ENCODE measurements at regions not wholly inside any gene's neighbourhood (a gene's known extent, or its start where the extent isn't known, plus 50 kb on each side); places are given as distances from the start of the nearest gene placed in this dataset.
"Not testable (repeated sequence)": the region's sequence is repeated elsewhere in the genome, so short reads cannot be mapped to it uniquely, and the experiment has no call there.

DNA sequence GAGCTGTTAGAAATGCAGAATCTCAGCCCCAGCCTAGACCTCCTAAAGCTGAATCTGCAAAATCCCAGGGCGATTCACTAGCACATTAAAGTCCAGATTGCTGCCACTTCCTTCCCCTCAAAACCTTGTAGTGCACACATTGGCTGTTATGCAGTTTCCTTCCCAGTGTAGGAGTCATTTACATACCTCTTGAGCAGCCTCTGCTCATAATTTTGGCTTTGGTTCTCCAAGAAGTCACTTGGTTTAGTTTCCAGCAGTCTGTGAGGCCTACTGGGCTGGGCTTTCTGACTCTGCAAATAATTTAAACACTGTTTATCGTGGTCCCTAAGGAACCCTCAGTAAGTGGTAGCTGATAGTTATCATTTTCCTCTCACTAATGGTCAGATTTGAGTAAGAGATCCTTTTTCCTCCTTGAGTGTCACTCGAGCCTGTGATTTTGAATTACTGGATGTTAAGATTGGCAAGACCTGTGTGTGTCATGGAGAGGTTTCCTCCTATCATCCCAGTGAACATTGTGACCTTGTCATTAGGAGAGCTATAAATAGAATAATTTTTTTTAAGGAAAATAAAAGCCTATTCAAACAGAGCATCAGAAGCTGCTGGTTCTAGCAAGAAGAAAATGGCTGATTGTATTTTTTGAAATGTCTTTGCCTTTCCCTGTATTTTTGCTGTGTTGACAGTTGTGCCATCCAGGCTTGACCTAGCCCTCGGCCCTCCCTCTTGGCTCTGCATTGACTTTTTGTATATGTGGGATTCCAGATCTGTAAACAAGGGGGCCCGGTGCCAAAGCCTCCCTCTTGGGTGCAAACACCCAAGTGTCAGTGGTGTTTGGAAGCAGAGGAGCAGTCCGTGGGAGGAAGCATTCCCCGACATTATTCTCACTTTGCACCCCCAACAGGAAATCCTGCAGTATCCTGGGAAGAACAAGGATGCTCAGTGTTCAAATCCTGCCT, 134.8 kb upstream of the ANKRD28 start:
- DNase-seq, result no peak
- Histone ChIP-seq H3K27ac (ENCODE audit: low read length) (no peak overlapping the region), H3K36me3 (ENCODE audit: control insufficient read depth, insufficient read depth, low read length) (no peaks in the 10 kb centered on the region), H3K27me3 (ENCODE audit: control insufficient read depth, insufficient read depth, low read length) (no peaks in the 10 kb centered on the region), H3K4me3 (ENCODE audit: low read length) (no peak overlapping the region), H3K9me3 (ENCODE audit: control insufficient read depth, low read depth, low read length) (no peaks in the 10 kb centered on the region), H3K4me1 (ENCODE audit: control insufficient read depth, insufficient read depth, low read length) (no peaks in the 10 kb centered on the region)
- no CpG with 5 or more reads among the region's 7 CpGs for WGBS (ENCODE audit: insufficient coverage, low lambda C conversion rate)

DNA sequence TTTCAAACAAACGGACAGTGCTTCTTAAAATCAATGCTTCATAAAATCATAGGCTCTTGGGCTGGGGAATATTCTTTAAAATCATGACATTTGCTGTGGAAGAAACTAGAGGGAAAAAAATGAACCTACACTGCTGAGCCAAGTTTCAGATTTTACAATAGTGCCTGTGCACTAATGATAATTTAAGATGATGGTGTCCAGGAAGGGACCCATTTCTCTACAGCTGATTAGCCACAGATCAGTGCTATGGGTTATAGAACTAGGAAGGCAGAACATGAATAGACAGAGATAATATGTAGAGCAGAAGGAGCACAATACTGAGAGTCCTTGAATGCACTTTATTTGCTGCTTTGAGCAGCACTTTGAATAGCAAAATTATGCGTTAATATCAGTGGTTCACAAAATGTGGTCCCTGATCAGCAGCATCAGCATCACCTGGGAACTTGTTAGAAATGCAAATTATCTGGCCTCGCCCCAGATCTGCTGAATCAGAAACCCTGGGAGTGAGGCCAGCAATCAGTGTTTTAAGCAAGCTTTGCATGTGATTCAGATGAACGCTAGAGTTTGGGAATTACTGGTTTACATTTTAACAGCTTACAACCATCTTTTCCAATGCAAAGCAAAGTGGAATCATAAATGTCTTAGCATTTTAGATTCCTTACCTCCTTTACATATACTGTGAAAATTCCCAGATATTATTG, 135.8 kb upstream of the ANKRD28 start:
- DNase-seq, result no peak
- Histone ChIP-seq H3K27ac (ENCODE audit: low read length) (no peak overlapping the region), H3K9me3 (ENCODE audit: control insufficient read depth, low read depth, low read length) (no peaks in the 10 kb centered on the region), H3K4me1 (ENCODE audit: control insufficient read depth, insufficient read depth, low read length) (no peaks in the 10 kb centered on the region), H3K4me3 (ENCODE audit: low read length) (no peak overlapping the region), H3K27me3 (ENCODE audit: control insufficient read depth, insufficient read depth, low read length) (no peaks in the 10 kb centered on the region), H3K36me3 (ENCODE audit: control insufficient read depth, insufficient read depth, low read length) (no peaks in the 10 kb centered on the region)
- WGBS (ENCODE audit: insufficient coverage, low lambda C conversion rate), result no CpG with 5 or more reads among the region's 4 CpGs

DNA sequence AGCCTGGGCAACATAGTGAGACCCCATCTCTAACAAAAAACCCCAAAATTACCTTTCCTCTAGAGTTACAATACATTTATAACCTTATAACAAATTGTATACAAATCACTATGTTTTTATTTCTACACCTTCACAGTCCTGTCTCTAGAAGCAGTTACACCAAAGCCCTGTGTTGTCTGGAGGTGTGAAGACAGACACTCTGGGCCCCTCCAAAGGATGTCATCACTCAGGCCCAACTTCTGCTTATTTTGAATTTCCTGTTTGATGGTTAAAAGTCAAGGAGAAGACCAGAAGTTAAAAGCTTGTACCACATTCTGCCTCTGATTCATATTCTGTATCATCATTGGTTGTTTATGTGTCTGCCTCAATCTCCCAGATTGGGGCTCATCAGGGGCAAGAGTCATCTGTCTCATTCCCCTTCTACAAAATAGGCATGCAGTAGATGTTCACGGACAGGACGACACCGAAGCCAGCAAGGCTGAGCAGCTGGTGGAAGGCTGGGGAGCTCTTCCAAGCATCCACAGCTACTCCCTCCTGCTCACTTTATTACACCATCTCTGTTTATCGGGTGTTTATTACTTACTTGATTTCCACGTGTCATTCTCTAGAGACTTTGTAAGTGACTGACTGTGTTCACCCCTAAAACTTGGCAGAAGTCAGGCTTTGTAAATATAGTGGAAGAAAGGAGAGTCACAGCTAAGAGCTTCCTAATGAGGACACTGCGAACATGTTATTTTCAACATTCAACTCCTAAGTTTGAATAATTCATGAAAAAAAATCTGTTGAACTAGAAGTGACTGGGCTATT, 136.8 kb upstream of the ANKRD28 start:
- no peaks in the 10 kb centered on the region for H3K9me3 ChIP-seq (ENCODE audit: control insufficient read depth, low read depth, low read length)
- H3K4me3 ChIP-seq (ENCODE audit: low read length), result no peak overlapping the region
- no peaks in the 10 kb centered on the region for H3K4me1 ChIP-seq (ENCODE audit: control insufficient read depth, insufficient read depth, low read length)
- WGBS (ENCODE audit: insufficient coverage, low lambda C conversion rate), result 94% methylated on average over 3 of the region's 6 CpGs
- no peaks in the 10 kb centered on the region for H3K36me3 ChIP-seq (ENCODE audit: control insufficient read depth, insufficient read depth, low read length)
- no peak for DNase-seq
- H3K27ac ChIP-seq (ENCODE audit: low read length), result no peak overlapping the region
- H3K27me3 ChIP-seq (ENCODE audit: control insufficient read depth, insufficient read depth, low read length), result no peaks in the 10 kb centered on the region

DNA sequence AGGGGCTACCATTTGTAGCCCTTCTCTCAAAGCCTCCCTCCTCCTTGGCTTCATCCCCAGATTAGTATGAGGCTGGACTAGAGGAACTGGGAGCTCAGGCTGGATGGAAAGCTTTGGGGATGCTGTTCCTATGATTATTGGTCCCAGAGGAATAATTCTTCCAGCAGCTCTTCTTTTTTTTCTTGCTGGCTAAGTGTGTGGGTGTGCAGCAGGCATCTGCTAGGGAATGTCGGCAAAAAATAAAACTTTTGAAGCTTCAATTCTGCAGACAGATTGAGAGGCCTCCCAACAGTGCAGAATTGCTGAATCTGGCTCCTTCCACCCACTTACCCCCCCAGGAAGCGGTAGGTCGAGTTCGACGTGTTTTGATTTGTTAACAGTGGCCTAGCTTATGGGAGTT, 138.5 kb upstream of the ANKRD28 start:
- no peaks in the 10 kb centered on the region for H3K36me3 ChIP-seq (ENCODE audit: control insufficient read depth, insufficient read depth, low read length)
- no peak for DNase-seq
- no peaks in the 10 kb centered on the region for H3K27me3 ChIP-seq (ENCODE audit: control insufficient read depth, insufficient read depth, low read length)
- no peak overlapping the region for H3K4me3 ChIP-seq (ENCODE audit: low read length)
- H3K4me1 ChIP-seq (ENCODE audit: control insufficient read depth, insufficient read depth, low read length), result no peaks in the 10 kb centered on the region
- no CpG with 5 or more reads among the region's 5 CpGs for WGBS (ENCODE audit: insufficient coverage, low lambda C conversion rate)
- H3K27ac ChIP-seq (ENCODE audit: low read length), result no peak overlapping the region
- no peaks in the 10 kb centered on the region for H3K9me3 ChIP-seq (ENCODE audit: control insufficient read depth, low read depth, low read length)

DNA sequence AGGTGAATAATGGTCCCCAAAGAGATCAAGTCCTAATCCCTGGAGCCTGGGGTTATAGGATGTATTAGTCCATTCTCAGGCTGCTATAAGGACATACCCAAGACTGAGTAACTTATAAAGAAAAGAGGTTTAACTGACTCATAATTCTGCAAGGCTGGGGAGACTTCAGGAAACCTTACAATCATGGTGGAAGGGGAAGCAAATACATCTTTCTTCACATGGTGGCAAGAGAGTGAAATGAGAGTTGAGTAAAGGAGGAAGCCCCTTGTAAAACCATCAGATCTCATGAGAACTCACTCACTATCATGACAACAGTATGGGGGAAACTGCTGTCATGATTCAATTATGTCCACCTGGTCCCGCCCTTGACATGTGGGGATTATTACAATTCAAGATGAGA, 142.9 kb upstream of the ANKRD28 start:
- DNase-seq, result no peak
- no peaks in the 10 kb centered on the region for H3K9me3 ChIP-seq (ENCODE audit: control insufficient read depth, low read depth, low read length)
- no peak overlapping the region for H3K27ac ChIP-seq (ENCODE audit: low read length)
- H3K36me3 ChIP-seq (ENCODE audit: control insufficient read depth, insufficient read depth, low read length), result no peaks in the 10 kb centered on the region
- no peaks in the 10 kb centered on the region for H3K27me3 ChIP-seq (ENCODE audit: control insufficient read depth, insufficient read depth, low read length)
- H3K4me3 ChIP-seq (ENCODE audit: low read length), result no peak overlapping the region
- WGBS (ENCODE audit: insufficient coverage, low lambda C conversion rate), result no CpG with 5 or more reads among the region's 1 CpG
- H3K4me1 ChIP-seq (ENCODE audit: control insufficient read depth, insufficient read depth, low read length), result no peaks in the 10 kb centered on the region

DNA sequence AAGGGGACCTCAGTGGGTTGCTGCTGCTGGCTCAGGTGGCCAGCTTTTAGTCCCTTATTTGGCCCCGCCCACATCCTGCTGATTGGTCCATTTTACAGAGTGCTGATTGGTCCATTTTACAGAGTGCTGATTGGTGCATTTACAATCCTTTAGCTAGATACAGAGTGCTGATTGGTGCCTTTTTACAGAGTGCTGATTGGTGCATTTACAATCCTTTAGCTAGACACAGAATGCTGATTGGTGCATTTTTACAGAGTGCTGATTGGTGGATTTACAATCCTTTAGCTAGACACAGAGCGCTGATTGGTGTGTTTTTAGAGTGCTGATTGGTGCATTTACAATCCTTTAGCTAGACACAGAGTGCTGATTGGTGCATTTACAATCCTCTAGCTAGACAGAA, 143.7 kb upstream of the ANKRD28 start:
- H3K27me3 ChIP-seq (ENCODE audit: control insufficient read depth, insufficient read depth, low read length); H3K27ac ChIP-seq (ENCODE audit: low read length); H3K36me3 ChIP-seq (ENCODE audit: control insufficient read depth, insufficient read depth, low read length); H3K4me3 ChIP-seq (ENCODE audit: low read length); H3K4me1 ChIP-seq (ENCODE audit: control insufficient read depth, insufficient read depth, low read length); DNase-seq; H3K9me3 ChIP-seq (ENCODE audit: control insufficient read depth, low read depth, low read length): not testable (repeated sequence)
- WGBS (ENCODE audit: insufficient coverage, low lambda C conversion rate), result no CpG with 5 or more reads among the region's 2 CpGs

DNA sequence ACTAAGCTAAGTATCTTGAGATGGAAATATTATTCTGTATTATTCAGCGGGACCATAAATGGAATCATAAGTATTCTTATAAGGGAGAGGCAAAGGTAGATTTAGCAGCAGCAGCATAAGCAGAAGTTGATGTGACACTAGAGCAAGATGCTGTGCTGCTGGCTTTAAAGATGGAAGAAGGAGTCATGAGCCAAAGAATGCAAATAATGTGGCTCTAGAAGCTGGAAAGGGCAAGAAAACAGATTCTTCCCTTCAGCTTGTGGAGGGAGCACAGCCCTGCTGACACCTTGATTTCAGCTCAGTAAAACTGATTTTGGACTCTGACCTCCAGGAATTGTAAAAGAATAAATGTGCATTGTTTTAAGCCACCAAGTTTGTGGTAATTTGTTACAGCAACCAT, 144.2 kb upstream of the ANKRD28 start:
- H3K36me3 ChIP-seq (ENCODE audit: control insufficient read depth, insufficient read depth, low read length), result no peaks in the 10 kb centered on the region
- no peak overlapping the region for H3K4me3 ChIP-seq (ENCODE audit: low read length)
- no peaks in the 10 kb centered on the region for H3K4me1 ChIP-seq (ENCODE audit: control insufficient read depth, insufficient read depth, low read length)
- no peak for DNase-seq
- 83% methylated on average over 1 of the region's 1 CpG for WGBS (ENCODE audit: insufficient coverage, low lambda C conversion rate)
- H3K9me3 ChIP-seq (ENCODE audit: control insufficient read depth, low read depth, low read length), result no peaks in the 10 kb centered on the region
- no peaks in the 10 kb centered on the region for H3K27me3 ChIP-seq (ENCODE audit: control insufficient read depth, insufficient read depth, low read length)
- no peak overlapping the region for H3K27ac ChIP-seq (ENCODE audit: low read length)

DNA sequence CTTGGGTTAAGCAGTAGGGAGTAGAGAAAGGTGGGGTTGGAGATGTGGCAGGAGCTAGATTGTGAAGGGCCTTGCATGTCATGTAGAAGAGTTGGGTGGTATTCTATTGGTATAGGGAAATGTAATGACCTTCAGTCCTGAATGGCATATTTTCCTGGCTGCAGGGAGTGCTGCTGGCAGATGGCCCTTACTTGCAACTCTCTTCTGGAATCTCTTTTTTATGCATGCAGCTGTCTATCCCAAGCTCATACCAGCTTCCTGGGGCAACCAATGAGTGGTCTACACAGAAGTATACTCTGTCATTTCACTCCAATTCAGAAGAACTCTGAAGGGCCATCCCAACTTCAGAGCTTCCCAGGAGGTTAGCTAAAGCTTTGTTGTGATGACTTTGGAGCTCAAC, 144.7 kb upstream of the ANKRD28 start:
- no peak for DNase-seq
- H3K4me3 ChIP-seq (ENCODE audit: low read length), result no peak overlapping the region
- no peaks in the 10 kb centered on the region for H3K9me3 ChIP-seq (ENCODE audit: control insufficient read depth, low read depth, low read length)
- H3K36me3 ChIP-seq (ENCODE audit: control insufficient read depth, insufficient read depth, low read length), result no peaks in the 10 kb centered on the region
- H3K27ac ChIP-seq (ENCODE audit: low read length), result no peak overlapping the region
- H3K4me1 ChIP-seq (ENCODE audit: control insufficient read depth, insufficient read depth, low read length), result no peaks in the 10 kb centered on the region
- no peaks in the 10 kb centered on the region for H3K27me3 ChIP-seq (ENCODE audit: control insufficient read depth, insufficient read depth, low read length)

DNA sequence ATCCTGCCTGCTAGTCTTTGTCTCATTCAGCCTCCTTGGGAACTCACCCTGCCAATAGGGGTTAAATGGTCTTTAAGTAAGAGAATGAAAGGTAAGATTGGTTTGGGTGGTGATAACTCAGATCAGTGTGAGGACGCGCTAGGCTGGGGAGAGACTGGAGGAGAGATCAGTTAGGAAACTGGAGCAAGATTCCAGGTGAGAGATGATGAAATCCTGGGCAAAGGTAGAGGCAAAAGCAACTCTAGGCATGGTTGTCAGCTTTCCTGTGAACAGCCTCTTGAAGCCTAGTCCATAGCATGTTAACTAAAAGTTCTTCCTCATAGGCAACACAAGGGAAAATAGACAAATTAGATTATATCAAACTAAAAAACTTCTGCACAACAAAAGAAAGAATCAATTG, 145.2 kb upstream of the ANKRD28 start:
- no peaks in the 10 kb centered on the region for H3K9me3 ChIP-seq (ENCODE audit: control insufficient read depth, low read depth, low read length)
- H3K4me1 ChIP-seq (ENCODE audit: control insufficient read depth, insufficient read depth, low read length), result no peaks in the 10 kb centered on the region
- H3K36me3 ChIP-seq (ENCODE audit: control insufficient read depth, insufficient read depth, low read length), result no peaks in the 10 kb centered on the region
- DNase-seq, result no peak
- no peaks in the 10 kb centered on the region for H3K27me3 ChIP-seq (ENCODE audit: control insufficient read depth, insufficient read depth, low read length)
- no CpG with 5 or more reads among the region's 2 CpGs for whole genome bisulfite sequencing (ENCODE audit: insufficient coverage, low lambda C conversion rate)
- no peak overlapping the region for H3K27ac ChIP-seq (ENCODE audit: low read length)
- H3K4me3 ChIP-seq (ENCODE audit: low read length), result no peak overlapping the region

DNA sequence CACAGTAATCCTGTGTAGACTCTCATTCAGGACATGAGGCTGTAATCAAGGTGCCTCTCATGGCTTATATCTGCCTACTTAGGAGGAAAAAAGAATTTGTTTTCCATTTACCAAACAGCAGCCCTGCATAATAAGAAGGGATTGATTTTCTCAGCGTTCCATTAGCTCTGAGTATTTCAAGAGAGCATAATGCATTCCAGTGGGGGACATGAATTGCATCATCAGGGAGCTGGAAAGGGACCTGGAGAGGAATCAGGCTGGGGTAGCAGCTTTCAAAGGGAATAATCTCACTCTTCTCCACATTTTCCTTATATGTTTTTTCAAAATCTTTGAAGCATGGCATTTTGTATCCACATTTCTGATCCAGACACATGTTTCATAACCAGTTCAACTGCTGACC, 150.6 kb upstream of the ANKRD28 start:
- whole genome bisulfite sequencing (ENCODE audit: insufficient coverage, low lambda C conversion rate), result no CpG with 5 or more reads among the region's 1 CpG
- Histone ChIP-seq H3K4me1 (ENCODE audit: control insufficient read depth, insufficient read depth, low read length) (no peaks in the 10 kb centered on the region), H3K27ac (ENCODE audit: low read length) (no peak overlapping the region), H3K27me3 (ENCODE audit: control insufficient read depth, insufficient read depth, low read length) (no peaks in the 10 kb centered on the region), H3K9me3 (ENCODE audit: control insufficient read depth, low read depth, low read length) (no peaks in the 10 kb centered on the region), H3K4me3 (ENCODE audit: low read length) (no peak overlapping the region), H3K36me3 (ENCODE audit: control insufficient read depth, insufficient read depth, low read length) (no peaks in the 10 kb centered on the region)
- DNase-seq, result no peak
